Activated T-helper 17 cell treated with anti-CD3 and anti-CD28 coated beads, Interleukin-2, amount 50 U/mL, for 72 hours (primary cell): ENCODE measurements at regions not wholly inside any gene's neighbourhood (a gene's known extent, or its start where the extent isn't known, plus 50 kb on each side); places are given as distances from the start of the nearest gene placed in this dataset.
"Not testable (repeated sequence)": the region's sequence is repeated elsewhere in the genome, so short reads cannot be mapped to it uniquely, and the experiment has no call there.

Source experiments
- ATAC-seq: fragments of 150-1000 bp; cut with Tn5 transposase; replicated peaks from 2 replicates; pipeline ENCODE4 v1.10.0; 2021; ENCODE audit warnings: mild to moderate bottlenecking, moderate library complexity
- H3K27ac Mint-ChIP-seq: one replicate; pipeline ENCODE4 v1.8.0; 2022; ENCODE audit warnings: mixed read lengths
- H3K27me3 Mint-ChIP-seq: one replicate; pipeline ENCODE4 v1.8.0; 2022; ENCODE audit warnings: mixed read lengths
- H3K36me3 Mint-ChIP-seq: one replicate; pipeline ENCODE4 v1.8.0; 2022; ENCODE audit warnings: low read depth, mild to moderate bottlenecking, mixed read lengths
- H3K4me1 Mint-ChIP-seq: one replicate; pipeline ENCODE4 v1.8.0; 2022; ENCODE audit warnings: mixed read lengths
- H3K4me3 Mint-ChIP-seq: one replicate; pipeline ENCODE4 v1.8.0; 2022; ENCODE audit warnings: mild to moderate bottlenecking, mixed read lengths
- H3K9me3 Mint-ChIP-seq: one replicate; pipeline ENCODE4 v1.8.0; 2022; ENCODE audit warnings: mixed read lengths

DNA sequence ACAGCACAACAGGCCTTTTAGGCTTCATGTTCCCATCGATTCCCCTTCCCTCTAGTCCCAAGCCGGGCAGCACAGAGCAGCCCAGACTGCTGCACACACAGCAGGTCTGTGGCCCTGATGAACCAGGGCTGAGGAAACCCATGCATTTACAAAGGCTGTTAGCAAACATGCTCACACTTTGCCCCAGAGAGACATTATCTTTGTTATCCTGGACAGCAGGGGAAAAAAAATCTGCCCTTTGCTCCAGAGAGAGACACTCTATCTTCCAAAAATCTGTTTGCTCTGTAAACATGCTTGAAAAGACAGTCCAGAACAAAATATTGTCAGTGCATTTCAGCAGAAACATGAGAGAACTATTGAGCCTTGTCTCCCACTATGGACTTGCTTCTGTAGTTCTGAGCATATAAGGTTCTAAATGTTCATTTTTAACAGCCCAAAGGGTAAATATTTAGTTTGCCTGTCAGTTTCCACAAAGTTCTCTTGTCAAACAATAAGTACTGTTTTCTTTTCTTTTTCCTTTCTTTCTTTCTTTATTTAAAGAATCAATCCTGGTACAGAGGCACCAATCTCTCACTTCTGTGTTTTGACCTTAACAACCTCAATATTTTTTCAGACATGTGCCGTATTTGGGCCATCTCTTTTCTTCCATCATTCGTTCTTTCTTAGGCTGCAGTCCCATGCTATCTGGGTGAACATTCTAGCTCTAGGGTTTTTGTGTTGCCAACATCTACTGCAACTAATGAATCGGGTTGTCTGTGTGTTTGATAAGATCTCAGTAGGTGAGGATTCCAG, 468.0 kb downstream of the EPM2A start:
- Mint-ChIP-seq H3K27me3 (peaks cover 15% of the 10 kb centered on the region), H3K4me3 (no peak overlapping the region), H3K9me3 (no peaks in the 10 kb centered on the region), H3K36me3 (no peaks in the 10 kb centered on the region), H3K27ac (no peak overlapping the region), H3K4me1 (no peaks in the 10 kb centered on the region)
- no peak for ATAC-seq

DNA sequence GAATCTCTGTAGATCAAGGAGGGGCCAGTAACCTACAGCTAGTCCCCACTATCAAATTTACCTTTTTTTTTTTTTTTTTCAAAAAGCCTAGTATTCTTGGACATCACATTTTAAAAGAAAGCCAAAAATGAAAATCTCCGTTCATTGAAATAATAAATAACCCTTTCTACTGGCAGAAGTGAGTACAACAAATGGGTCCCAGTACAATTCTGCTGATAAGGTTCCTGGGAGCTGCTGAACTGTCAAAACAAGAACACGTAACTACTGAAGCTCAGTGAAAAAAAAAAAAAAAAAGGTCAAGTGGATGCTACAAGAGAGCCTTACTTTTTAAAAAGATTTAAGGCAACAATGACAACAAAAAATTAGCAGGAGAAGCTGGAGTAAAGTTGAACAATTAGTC, 464.9 kb downstream of the EPM2A start:
- Mint-ChIP-seq H3K4me1 (no peaks in the 10 kb centered on the region), H3K36me3 (no peaks in the 10 kb centered on the region), H3K9me3 (no peaks in the 10 kb centered on the region), H3K27ac (no peak overlapping the region), H3K4me3 (no peak overlapping the region), H3K27me3 (peaks cover 17% of the 10 kb centered on the region)
- no peak for ATAC-seq

DNA sequence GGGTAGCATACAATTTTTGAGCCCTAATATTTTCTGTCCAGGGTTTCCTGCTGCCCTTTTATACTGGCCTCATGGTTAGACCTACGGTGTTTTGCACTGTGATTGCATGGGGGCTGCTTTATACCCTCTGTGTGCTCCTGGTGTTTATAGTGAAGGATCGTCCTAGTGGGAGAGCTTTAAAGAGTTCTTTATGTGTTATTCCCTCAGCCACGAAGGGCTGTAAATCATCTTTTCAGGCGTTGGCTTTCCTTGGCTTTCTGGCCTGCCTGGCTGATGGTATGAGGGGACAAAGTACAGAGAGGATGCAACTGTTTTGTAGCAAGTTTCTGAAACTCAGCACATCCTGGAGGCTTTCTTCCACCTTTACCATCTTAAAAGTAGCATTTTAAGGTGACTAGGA, 464.3 kb downstream of the EPM2A start:
- H3K27me3 Mint-ChIP-seq, result peaks cover 17% of the 10 kb centered on the region
- no peak overlapping the region for H3K4me3 Mint-ChIP-seq

DNA sequence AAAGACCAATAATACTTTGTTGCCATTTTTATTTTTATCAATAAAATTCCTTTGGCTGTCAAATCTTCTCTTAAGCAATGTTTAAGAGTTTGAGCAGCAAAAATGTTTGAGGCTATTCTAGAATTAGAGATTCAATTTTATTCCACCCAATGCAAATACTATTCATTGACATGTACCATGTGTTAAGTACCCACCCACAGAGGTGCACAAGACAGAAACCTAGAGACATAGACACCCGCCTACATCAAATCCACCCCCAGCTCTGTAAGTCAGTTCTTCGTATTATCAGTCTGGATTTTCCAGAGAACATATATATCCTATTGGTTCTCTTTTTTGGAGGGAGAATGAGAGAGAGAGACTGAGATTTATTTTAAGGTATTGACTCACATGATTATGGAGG, 463.7 kb downstream of the EPM2A start:
- H3K4me1 Mint-ChIP-seq, result no peaks in the 10 kb centered on the region
- no peak overlapping the region for H3K4me3 Mint-ChIP-seq
- ATAC-seq, result no peak
- H3K27me3 Mint-ChIP-seq, result peaks cover 14% of the 10 kb centered on the region
- H3K36me3 Mint-ChIP-seq, result no peaks in the 10 kb centered on the region
- H3K27ac Mint-ChIP-seq, result no peak overlapping the region
- no peaks in the 10 kb centered on the region for H3K9me3 Mint-ChIP-seq

More for the DNA sequence above, 464.3 kb downstream of the EPM2A start:
- no peaks in the 10 kb centered on the region for H3K36me3 Mint-ChIP-seq
- H3K4me1 Mint-ChIP-seq, result no peaks in the 10 kb centered on the region
- no peak overlapping the region for H3K27ac Mint-ChIP-seq
- no peaks in the 10 kb centered on the region for H3K9me3 Mint-ChIP-seq
- ATAC-seq, result no peak

DNA sequence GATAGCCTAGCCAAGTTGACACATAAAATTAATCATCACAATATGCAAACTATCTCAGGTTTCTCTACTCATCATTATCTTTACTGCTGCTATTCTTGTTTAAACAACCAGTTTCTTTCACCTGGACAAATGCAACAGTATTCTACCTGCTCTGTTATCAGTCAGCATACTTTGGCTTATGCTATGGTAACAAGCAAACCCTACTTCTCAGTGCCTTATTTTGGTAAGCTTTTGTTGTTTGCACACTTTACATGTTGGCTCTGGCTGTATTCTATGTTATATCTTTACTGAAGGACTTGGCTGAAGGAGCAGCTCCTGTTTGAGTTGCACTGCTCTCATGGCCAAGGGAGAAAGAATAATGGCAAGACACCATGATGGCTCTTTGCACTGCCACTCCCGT, 463.1 kb downstream of the EPM2A start:
- Mint-ChIP-seq H3K27me3 (peaks cover 11% of the 10 kb centered on the region), H3K36me3 (no peaks in the 10 kb centered on the region), H3K4me3 (no peak overlapping the region), H3K27ac (no peak overlapping the region), H3K9me3 (no peaks in the 10 kb centered on the region), H3K4me1 (no peaks in the 10 kb centered on the region)
- no peak for ATAC-seq

DNA sequence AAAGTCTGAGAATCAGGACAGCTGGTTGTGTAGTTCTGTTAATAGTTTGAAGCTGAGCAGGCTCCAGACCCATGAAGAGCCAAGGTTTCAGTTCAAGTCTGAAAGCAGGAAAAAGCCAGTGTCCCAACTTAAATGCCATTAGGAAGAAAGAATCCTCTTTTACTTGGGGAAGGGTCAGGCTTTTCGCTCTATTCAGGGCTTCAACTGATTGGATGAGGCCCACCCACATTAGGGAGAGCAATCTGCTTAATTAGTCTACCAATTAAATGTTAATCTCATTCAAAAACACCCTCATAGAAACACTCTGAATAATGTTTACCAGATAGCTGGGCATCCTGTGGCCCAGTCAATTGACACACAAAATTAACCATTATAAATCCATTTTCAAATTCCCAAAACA, 462.2 kb downstream of the EPM2A start:
- no peak overlapping the region for H3K4me3 Mint-ChIP-seq
- no peaks in the 10 kb centered on the region for H3K4me1 Mint-ChIP-seq
- no peak overlapping the region for H3K27ac Mint-ChIP-seq
- H3K9me3 Mint-ChIP-seq, result no peaks in the 10 kb centered on the region
- H3K27me3 Mint-ChIP-seq, result peaks cover 8% of the 10 kb centered on the region
- no peaks in the 10 kb centered on the region for H3K36me3 Mint-ChIP-seq
- ATAC-seq, result no peak

DNA sequence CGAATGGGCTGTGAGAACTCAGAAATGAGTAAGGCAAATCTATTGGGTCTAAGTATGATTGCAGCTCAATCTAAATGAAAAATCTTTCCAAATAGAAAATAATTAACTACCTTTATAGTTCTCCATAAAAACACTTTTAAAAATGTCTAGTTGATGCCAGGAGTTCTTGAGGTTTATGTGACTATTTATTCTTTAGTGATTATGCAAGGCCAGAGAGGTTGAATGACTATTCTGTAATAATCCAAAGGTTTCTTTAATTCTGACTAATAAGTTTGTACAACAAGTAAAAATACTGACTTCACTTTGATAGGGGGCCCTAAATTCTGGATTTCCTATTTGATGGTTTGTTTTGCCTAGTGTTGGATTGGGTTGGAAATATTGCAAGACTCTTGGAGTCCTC, 461.2 kb downstream of the EPM2A start:
- H3K27ac Mint-ChIP-seq, result no peak overlapping the region
- ATAC-seq, result no peak
- no peaks in the 10 kb centered on the region for H3K4me1 Mint-ChIP-seq
- H3K9me3 Mint-ChIP-seq, result no peaks in the 10 kb centered on the region
- no peaks in the 10 kb centered on the region for H3K36me3 Mint-ChIP-seq
- H3K4me3 Mint-ChIP-seq, result no peak overlapping the region
- peaks cover 8% of the 10 kb centered on the region for H3K27me3 Mint-ChIP-seq

DNA sequence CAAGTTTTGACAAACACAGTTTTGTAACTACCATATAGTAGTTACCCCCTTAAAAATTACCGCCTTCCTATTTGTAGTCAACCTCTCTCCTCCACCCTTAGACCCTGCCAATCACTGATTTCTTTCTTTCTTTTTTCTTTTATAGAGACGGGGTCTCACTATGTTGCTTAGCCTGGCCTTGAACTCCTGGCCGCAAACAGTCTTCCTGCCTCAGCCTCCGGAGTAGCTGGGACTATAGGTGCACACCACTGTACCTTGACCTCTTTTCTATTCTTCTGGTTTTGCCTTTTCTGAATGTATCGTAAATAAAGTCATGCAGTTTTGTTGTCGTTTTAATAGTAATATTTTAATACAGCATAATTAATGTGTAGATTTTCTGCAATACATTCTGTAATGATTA, 460.3 kb downstream of the EPM2A start:
- Mint-ChIP-seq H3K4me3 (no peak overlapping the region), H3K4me1 (no peaks in the 10 kb centered on the region), H3K9me3 (no peaks in the 10 kb centered on the region), H3K27ac (no peak overlapping the region), H3K27me3 (peaks cover 8% of the 10 kb centered on the region), H3K36me3 (no peaks in the 10 kb centered on the region)
- ATAC-seq, result no peak

DNA sequence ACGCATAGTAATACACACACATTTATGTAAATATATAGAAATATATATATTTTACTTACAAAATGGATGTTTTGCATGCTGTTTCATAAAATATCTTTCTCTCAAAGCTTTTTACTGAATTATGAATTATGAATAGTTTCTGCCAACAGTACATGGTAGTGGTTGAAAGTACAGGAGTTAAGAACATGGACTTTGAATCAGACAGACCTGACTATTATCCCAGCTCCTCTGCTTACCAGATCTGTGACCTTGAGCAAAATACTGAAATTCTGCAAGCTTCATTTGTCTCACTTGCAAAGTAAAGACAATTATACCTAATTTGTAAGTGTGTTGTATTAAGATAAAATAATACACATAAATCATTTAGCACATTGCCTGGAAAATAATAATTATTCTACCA, 459.5 kb downstream of the EPM2A start:
- Mint-ChIP-seq H3K27ac (no peak overlapping the region), H3K36me3 (no peaks in the 10 kb centered on the region), H3K9me3 (no peaks in the 10 kb centered on the region), H3K4me3 (no peak overlapping the region), H3K27me3 (peaks cover 11% of the 10 kb centered on the region), H3K4me1 (no peaks in the 10 kb centered on the region)
- no peak for ATAC-seq

DNA sequence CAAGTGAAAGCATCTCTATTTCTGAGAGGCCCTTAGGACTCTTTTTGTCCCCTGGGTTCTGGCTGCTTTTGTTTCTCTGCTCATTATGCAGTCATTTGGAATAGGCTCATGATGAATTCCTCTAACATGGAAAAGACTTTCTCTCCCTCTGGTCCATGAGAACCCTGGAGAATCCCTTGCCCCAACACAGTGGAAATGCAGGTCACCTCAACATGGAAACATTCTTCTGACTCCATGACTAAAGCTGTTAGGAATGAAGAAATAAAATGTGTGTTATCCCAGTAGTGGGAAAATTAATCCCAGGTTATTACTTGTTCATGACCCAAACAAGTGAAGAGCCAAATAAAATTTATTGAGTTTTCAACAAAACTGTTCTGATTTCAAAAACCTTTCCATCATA, 458.6 kb downstream of the EPM2A start:
- ATAC-seq, result no peak
- Mint-ChIP-seq H3K4me1 (no peaks in the 10 kb centered on the region), H3K4me3 (no peak overlapping the region), H3K27me3 (peaks cover 11% of the 10 kb centered on the region), H3K9me3 (no peaks in the 10 kb centered on the region), H3K27ac (no peak overlapping the region), H3K36me3 (no peaks in the 10 kb centered on the region)

DNA sequence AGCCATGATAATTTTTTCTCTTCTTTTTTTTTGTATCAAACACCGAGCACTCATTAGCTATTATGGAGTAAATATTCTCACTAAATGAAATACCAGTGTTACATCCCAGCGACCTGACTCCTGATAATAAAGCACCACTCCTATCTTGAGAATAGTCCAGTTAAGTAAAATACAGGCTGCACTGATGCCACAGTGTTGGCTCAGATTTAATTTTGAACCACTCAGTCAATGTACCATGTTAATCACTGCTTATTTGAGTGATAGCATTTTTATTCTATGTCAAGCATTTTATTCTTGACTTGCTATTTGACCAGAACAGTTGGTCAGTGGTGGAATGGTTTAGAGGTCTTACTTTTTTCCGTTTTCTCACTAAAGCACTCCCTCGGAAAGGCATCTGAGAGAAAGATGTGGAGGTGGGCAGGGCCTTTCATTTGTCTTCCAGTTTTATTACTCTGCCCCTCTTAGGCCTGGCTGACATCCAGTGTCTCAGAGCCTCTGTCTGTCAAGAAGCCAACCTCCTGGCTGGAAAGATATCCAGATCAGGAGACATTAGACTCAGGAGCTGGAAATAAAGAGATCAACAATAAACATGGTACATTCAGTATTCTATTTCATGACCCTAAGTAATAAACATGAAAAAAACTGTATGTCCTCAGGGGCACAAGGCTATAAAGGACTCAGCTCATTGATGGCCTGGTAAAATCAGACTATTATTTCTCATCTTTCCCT, 457.8 kb downstream of the EPM2A start:
- H3K27ac Mint-ChIP-seq, result no peak overlapping the region
- no peak for ATAC-seq
- H3K27me3 Mint-ChIP-seq, result peaks cover 11% of the 10 kb centered on the region
- H3K4me3 Mint-ChIP-seq, result no peak overlapping the region
- no peaks in the 10 kb centered on the region for H3K9me3 Mint-ChIP-seq
- no peaks in the 10 kb centered on the region for H3K4me1 Mint-ChIP-seq
- no peaks in the 10 kb centered on the region for H3K36me3 Mint-ChIP-seq

DNA sequence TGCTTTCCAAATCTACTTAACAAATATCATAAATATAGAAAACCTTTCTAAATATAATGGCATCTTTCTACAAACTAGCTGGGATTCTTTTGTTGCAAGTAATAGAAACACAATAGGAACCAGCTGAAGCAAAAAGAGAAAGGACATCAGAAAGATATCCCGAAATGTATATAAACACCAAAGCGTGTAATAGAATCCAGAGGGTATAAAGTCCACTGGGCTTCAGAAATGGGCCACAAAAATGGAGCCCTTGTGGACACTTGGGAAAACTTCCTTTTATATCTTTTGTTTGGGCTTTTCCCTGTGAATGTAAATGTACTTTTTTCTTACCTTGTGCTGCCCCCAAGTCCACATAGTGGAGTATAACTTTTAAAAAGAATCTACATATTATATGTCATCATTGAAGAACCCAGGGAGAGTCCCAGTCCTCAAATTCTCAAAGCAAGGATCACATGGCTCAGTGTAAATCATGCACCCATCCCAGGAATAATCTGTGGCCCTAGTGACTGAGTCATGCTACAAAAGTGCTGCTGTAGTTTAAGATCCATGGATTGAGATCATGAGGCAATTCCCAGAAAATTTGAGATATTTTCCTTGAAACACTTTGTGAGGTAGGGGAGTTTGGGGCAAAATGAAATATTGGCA, 457.0 kb downstream of the EPM2A start:
- no peaks in the 10 kb centered on the region for H3K36me3 Mint-ChIP-seq
- H3K4me1 Mint-ChIP-seq, result no peaks in the 10 kb centered on the region
- H3K4me3 Mint-ChIP-seq, result no peak overlapping the region
- peaks cover 11% of the 10 kb centered on the region for H3K27me3 Mint-ChIP-seq
- no peak for ATAC-seq
- H3K27ac Mint-ChIP-seq, result no peak overlapping the region
- H3K9me3 Mint-ChIP-seq, result no peaks in the 10 kb centered on the region

DNA sequence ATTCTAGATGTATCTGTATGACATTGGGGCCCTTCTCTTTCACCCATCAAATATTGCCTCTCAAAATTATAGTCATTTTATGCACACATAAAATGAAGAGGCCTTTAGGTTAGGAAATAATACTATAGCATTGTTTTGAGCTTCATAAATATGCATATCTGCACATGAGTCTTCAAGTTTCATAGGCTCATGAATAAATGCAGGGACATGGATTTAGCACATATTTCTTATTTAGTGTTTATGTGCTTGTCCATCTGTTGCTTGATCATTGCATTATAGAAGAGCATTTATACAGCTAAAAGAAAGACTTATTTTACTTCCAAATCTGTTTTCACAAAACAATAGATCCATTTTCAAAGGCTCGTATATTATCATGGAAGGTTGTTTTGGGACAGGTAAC, 455.8 kb downstream of the EPM2A start:
- no peak overlapping the region for H3K27ac Mint-ChIP-seq
- no peaks in the 10 kb centered on the region for H3K4me1 Mint-ChIP-seq
- no peaks in the 10 kb centered on the region for H3K9me3 Mint-ChIP-seq
- no peaks in the 10 kb centered on the region for H3K36me3 Mint-ChIP-seq
- ATAC-seq, result no peak
- no peak overlapping the region for H3K4me3 Mint-ChIP-seq
- H3K27me3 Mint-ChIP-seq, result peaks cover 7% of the 10 kb centered on the region

DNA sequence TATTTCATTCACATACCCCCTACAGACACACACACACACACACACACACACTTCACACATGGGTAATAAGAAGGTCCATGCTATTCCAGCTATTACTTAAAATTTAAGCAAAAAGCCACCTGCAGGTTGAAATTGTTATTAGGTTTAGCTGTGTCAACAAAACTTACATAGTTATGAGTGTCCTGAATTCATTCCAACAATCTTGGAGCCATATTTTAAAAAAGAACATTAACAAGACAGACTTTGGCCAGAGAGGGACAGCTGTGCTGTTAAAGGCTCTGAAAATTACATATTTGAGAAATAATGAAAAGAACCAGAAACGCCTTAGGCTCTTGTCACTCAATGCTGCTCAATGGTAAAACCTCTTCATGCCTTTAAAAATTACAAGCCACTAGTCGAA, 455.3 kb downstream of the EPM2A start:
- H3K27me3 Mint-ChIP-seq, result peaks cover 7% of the 10 kb centered on the region
- no peak overlapping the region for H3K27ac Mint-ChIP-seq
- H3K4me1 Mint-ChIP-seq, result no peaks in the 10 kb centered on the region
- no peaks in the 10 kb centered on the region for H3K36me3 Mint-ChIP-seq
- no peak for ATAC-seq
- no peaks in the 10 kb centered on the region for H3K9me3 Mint-ChIP-seq
- no peak overlapping the region for H3K4me3 Mint-ChIP-seq

DNA sequence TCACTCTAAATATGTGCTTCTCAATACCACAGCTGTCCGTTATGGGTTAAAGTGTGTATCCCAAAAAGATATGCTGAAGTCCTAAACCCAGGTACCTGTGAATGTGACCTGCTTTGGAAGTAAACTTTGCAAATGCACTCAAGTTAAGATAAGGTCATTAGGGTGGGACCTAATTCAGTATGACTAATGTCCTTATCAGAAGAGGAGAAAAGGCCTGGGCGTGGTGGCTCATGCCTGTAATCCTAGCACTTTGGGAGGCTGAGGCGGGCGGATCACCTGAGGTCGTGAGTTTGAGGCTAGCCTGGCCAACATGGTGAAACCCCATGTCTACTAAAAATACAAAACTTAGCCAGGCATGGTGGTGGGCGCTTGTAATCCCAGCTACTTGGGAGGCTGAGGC, 452.1 kb downstream of the EPM2A start:
- H3K36me3 Mint-ChIP-seq, H3K9me3 Mint-ChIP-seq, ATAC-seq, H3K4me3 Mint-ChIP-seq, H3K27ac Mint-ChIP-seq, H3K4me1 Mint-ChIP-seq, H3K27me3 Mint-ChIP-seq: not testable (repeated sequence)
